ENCODE measurements at regions not wholly inside any gene's neighbourhood (a gene's known extent, or its start where the extent isn't known, plus 50 kb on each side); places are given as distances from the start of the nearest gene placed in this dataset.

GRCh38 chr7:119415682-119416081, 857.3 kb upstream of the KCND2 start:
- Mint-ChIP-seq H3K36me3 (no peaks in the 10 kb centered on the region), H3K9me3 (peaks cover 0 to 2% (median 0%) of the 10 kb centered on the region in 3 donors), H3K27me3 (no peaks in the 10 kb centered on the region), H3K4me1 (no peaks in the 10 kb centered on the region), H3K27ac (no peak overlapping the region), H3K4me3 (no peak overlapping the region)

- Mint-ChIP-seq H3K9me3 (peaks cover 2 to 9% (median 3%) of the 10 kb centered on the region in 3 donors), H3K27ac (no peak overlapping the region), H3K4me1 (no peaks in the 10 kb centered on the region), H3K36me3 (no peaks in the 10 kb centered on the region), H3K4me3 (no peak overlapping the region), H3K27me3 (no peaks in the 10 kb centered on the region)
Observed at GRCh38 chr7:119421657-119422056, 851.3 kb upstream of the KCND2 start.

GRCh38 chr7:119436882-119437281, 836.1 kb upstream of the KCND2 start:
- Mint-ChIP-seq H3K4me1 (no peaks in the 10 kb centered on the region), H3K27me3 (no peaks in the 10 kb centered on the region), H3K36me3 (no peaks in the 10 kb centered on the region), H3K9me3 (peaks cover 2 to 33% (median 8%) of the 10 kb centered on the region in 3 donors), H3K27ac (no peak overlapping the region), H3K4me3 (peak overlapping the region in 1 of 4 donors; percentile 46)

GRCh38 chr7:119438315-119438714, 834.7 kb upstream of the KCND2 start:
- Mint-ChIP-seq H3K36me3 (no peaks in the 10 kb centered on the region), H3K27ac (no peak overlapping the region), H3K4me1 (no peaks in the 10 kb centered on the region), H3K9me3 (peaks cover 2 to 32% (median 8%) of the 10 kb centered on the region in 3 donors), H3K27me3 (no peaks in the 10 kb centered on the region), H3K4me3 (no peak overlapping the region)

- Mint-ChIP-seq H3K27ac (no peak overlapping the region), H3K36me3 (no peaks in the 10 kb centered on the region), H3K4me3 (no peak overlapping the region)
Observed at GRCh38 chr7:119439192-119439591, 833.8 kb upstream of the KCND2 start.

GRCh38 chr7:119452401-119452800, 820.6 kb upstream of the KCND2 start:
- Mint-ChIP-seq H3K27me3 (no peaks in the 10 kb centered on the region), H3K9me3 (peaks cover 0 to 5% (median 4%) of the 10 kb centered on the region in 3 donors), H3K4me3 (no peak overlapping the region), H3K4me1 (no peaks in the 10 kb centered on the region), H3K27ac (no peak overlapping the region), H3K36me3 (no peaks in the 10 kb centered on the region)

More at GRCh38 chr7:119439192-119439591, 833.8 kb upstream of the KCND2 start:
- Mint-ChIP-seq H3K4me1 (no peaks in the 10 kb centered on the region), H3K9me3 (peaks cover 2 to 28% (median 8%) of the 10 kb centered on the region in 3 donors), H3K27me3 (no peaks in the 10 kb centered on the region)

GRCh38 chr7:119465798-119466305, 807.1 kb upstream of the KCND2 start:
- Mint-ChIP-seq H3K27me3 (no peaks in the 10 kb centered on the region), H3K36me3 (no peaks in the 10 kb centered on the region), H3K4me1 (no peaks in the 10 kb centered on the region), H3K4me3 (no peak overlapping the region), H3K9me3 (peaks cover 0 to 11% (median 0%) of the 10 kb centered on the region in 3 donors), H3K27ac (no peak overlapping the region)

GRCh38 chr7:119472408-119473038, 800.5 kb upstream of the KCND2 start:
- no peak overlapping the region for H3K27ac Mint-ChIP-seq
- no peak overlapping the region for H3K4me3 Mint-ChIP-seq
- no peaks in the 10 kb centered on the region for H3K27me3 Mint-ChIP-seq
- no peaks in the 10 kb centered on the region for H3K4me1 Mint-ChIP-seq
- no peaks in the 10 kb centered on the region for H3K36me3 Mint-ChIP-seq
- H3K9me3 Mint-ChIP-seq = peaks cover 0 to 10% (median 0%) of the 10 kb centered on the region in 3 donors

- no peak overlapping the region for H3K27ac Mint-ChIP-seq
- peaks cover 3 to 12% (median 5%) of the 10 kb centered on the region in 3 donors for H3K9me3 Mint-ChIP-seq
- no peaks in the 10 kb centered on the region for H3K4me1 Mint-ChIP-seq
- H3K4me3 Mint-ChIP-seq = no peak overlapping the region
- no peaks in the 10 kb centered on the region for H3K36me3 Mint-ChIP-seq
- H3K27me3 Mint-ChIP-seq = no peaks in the 10 kb centered on the region
Observed at GRCh38 chr7:119482209-119482608, 790.8 kb upstream of the KCND2 start.

GRCh38 chr7:119482671-119483070, 790.3 kb upstream of the KCND2 start:
- Mint-ChIP-seq H3K9me3 (peaks cover 3 to 12% (median 5%) of the 10 kb centered on the region in 3 donors), H3K36me3 (no peaks in the 10 kb centered on the region), H3K27ac (no peak overlapping the region), H3K4me1 (no peaks in the 10 kb centered on the region), H3K27me3 (no peaks in the 10 kb centered on the region), H3K4me3 (no peak overlapping the region)

GRCh38 chr7:119483364-119483763, 789.6 kb upstream of the KCND2 start:
- H3K27me3 Mint-ChIP-seq = no peaks in the 10 kb centered on the region
- H3K27ac Mint-ChIP-seq = no peak overlapping the region
- H3K4me1 Mint-ChIP-seq = no peaks in the 10 kb centered on the region
- no peak overlapping the region for H3K4me3 Mint-ChIP-seq
- peaks cover 3 to 12% (median 7%) of the 10 kb centered on the region in 3 donors for H3K9me3 Mint-ChIP-seq
- H3K36me3 Mint-ChIP-seq = no peaks in the 10 kb centered on the region

- H3K9me3 Mint-ChIP-seq = peaks cover 2 to 16% (median 5%) of the 10 kb centered on the region in 3 donors
Observed at GRCh38 chr7:119514326-119514725, 758.6 kb upstream of the KCND2 start.

GRCh38 chr7:119515214-119515613, 757.8 kb upstream of the KCND2 start:
- H3K27me3 Mint-ChIP-seq = no peaks in the 10 kb centered on the region
- no peaks in the 10 kb centered on the region for H3K4me1 Mint-ChIP-seq
- no peak overlapping the region for H3K27ac Mint-ChIP-seq
- no peak overlapping the region for H3K4me3 Mint-ChIP-seq
- H3K36me3 Mint-ChIP-seq = no peaks in the 10 kb centered on the region
- peaks cover 0 to 14% (median 5%) of the 10 kb centered on the region in 3 donors for H3K9me3 Mint-ChIP-seq

More at GRCh38 chr7:119514326-119514725, 758.6 kb upstream of the KCND2 start:
- Mint-ChIP-seq H3K27me3 (no peaks in the 10 kb centered on the region), H3K36me3 (no peaks in the 10 kb centered on the region), H3K4me3 (no peak overlapping the region), H3K4me1 (no peaks in the 10 kb centered on the region), H3K27ac (no peak overlapping the region)

- Mint-ChIP-seq H3K9me3 (peaks cover 0 to 14% (median 5%) of the 10 kb centered on the region in 3 donors), H3K27me3 (no peaks in the 10 kb centered on the region), H3K36me3 (no peaks in the 10 kb centered on the region), H3K4me1 (no peaks in the 10 kb centered on the region), H3K4me3 (no peak overlapping the region), H3K27ac (no peak overlapping the region)
Observed at GRCh38 chr7:119515962-119516361, 757.0 kb upstream of the KCND2 start.

GRCh38 chr7:119522263-119522662, 750.7 kb upstream of the KCND2 start:
- H3K4me3 Mint-ChIP-seq = no peak overlapping the region
- H3K36me3 Mint-ChIP-seq = no peaks in the 10 kb centered on the region
- H3K4me1 Mint-ChIP-seq = no peaks in the 10 kb centered on the region
- peaks cover 4 to 16% (median 4%) of the 10 kb centered on the region in 3 donors for H3K9me3 Mint-ChIP-seq
- H3K27me3 Mint-ChIP-seq = no peaks in the 10 kb centered on the region
- H3K27ac Mint-ChIP-seq = no peak overlapping the region

- Mint-ChIP-seq H3K36me3 (no peaks in the 10 kb centered on the region), H3K9me3 (peaks cover 2 to 12% (median 4%) of the 10 kb centered on the region in 3 donors), H3K27me3 (no peaks in the 10 kb centered on the region), H3K4me1 (no peaks in the 10 kb centered on the region), H3K27ac (no peak overlapping the region), H3K4me3 (no peak overlapping the region)
Observed at GRCh38 chr7:119522698-119523097, 750.3 kb upstream of the KCND2 start.

All from IgD-negative memory B cell (primary cell).